ENCODE measurements at regions not wholly inside any gene's neighbourhood (a gene's known extent, or its start where the extent isn't known, plus 50 kb on each side); places are given as distances from the start of the nearest gene placed in this dataset.

GRCh38 chr18:55153346-55153745, 194.1 kb upstream of the CCDC68 start:
- Mint-ChIP-seq H3K4me1 (ENCODE audit: low read depth, unreplicated experiment) (no peaks in the 10 kb centered on the region), H3K27me3 (ENCODE audit: unreplicated experiment) (peaks cover 12% of the 10 kb centered on the region), H3K27ac (ENCODE audit: unreplicated experiment) (no peak overlapping the region), H3K4me3 (ENCODE audit: low read depth, unreplicated experiment) (no peak overlapping the region), H3K9me3 (ENCODE audit: low read depth, unreplicated experiment) (no peaks in the 10 kb centered on the region), H3K36me3 (ENCODE audit: insufficient read depth, unreplicated experiment) (no peaks in the 10 kb centered on the region)
- no peak for DNase-seq
- intact Hi-C loops (cut with micrococcal nuclease; ENCODE audit: unreplicated experiment) = no loop called here
- CTCF ChIA-PET = no interaction called here
- no peak for TF ChIP-seq CTCF (IDR thresholded peaks at IDR 0.05; ENCODE audit: unreplicated experiment)
- no TSS peak for BruUV-seq (replicated peaks)

- DNase-seq = no peak
- no peak for TF ChIP-seq CTCF (IDR thresholded peaks at IDR 0.05; ENCODE audit: unreplicated experiment)
- CTCF ChIA-PET = no interaction called here
- Mint-ChIP-seq H3K27ac (ENCODE audit: unreplicated experiment) (no peak overlapping the region), H3K36me3 (ENCODE audit: insufficient read depth, unreplicated experiment) (no peaks in the 10 kb centered on the region), H3K9me3 (ENCODE audit: low read depth, unreplicated experiment) (no peaks in the 10 kb centered on the region), H3K27me3 (ENCODE audit: unreplicated experiment) (peaks cover 12% of the 10 kb centered on the region), H3K4me1 (ENCODE audit: low read depth, unreplicated experiment) (no peaks in the 10 kb centered on the region), H3K4me3 (ENCODE audit: low read depth, unreplicated experiment) (no peak overlapping the region)
- BruUV-seq (replicated peaks) = no TSS peak
- intact Hi-C loops (cut with micrococcal nuclease; ENCODE audit: unreplicated experiment) = no loop called here
Measured at GRCh38 chr18:55152801-55153200, 193.5 kb upstream of the CCDC68 start.

- Mint-ChIP-seq H3K4me1 (ENCODE audit: low read depth, unreplicated experiment) (no peaks in the 10 kb centered on the region), H3K27me3 (ENCODE audit: unreplicated experiment) (peaks cover 12% of the 10 kb centered on the region), H3K4me3 (ENCODE audit: low read depth, unreplicated experiment) (no peak overlapping the region), H3K9me3 (ENCODE audit: low read depth, unreplicated experiment) (peaks cover 2% of the 10 kb centered on the region), H3K36me3 (ENCODE audit: insufficient read depth, unreplicated experiment) (no peaks in the 10 kb centered on the region), H3K27ac (ENCODE audit: unreplicated experiment) (no peak overlapping the region)
- BruUV-seq (replicated peaks) = no TSS peak
- no peak for DNase-seq
- CTCF ChIA-PET = no interaction called here
- no peak for TF ChIP-seq CTCF (IDR thresholded peaks at IDR 0.05; ENCODE audit: unreplicated experiment)
- intact Hi-C loops (cut with micrococcal nuclease; ENCODE audit: unreplicated experiment) = no loop called here
Measured at GRCh38 chr18:55149994-55150393, 190.7 kb upstream of the CCDC68 start.

GRCh38 chr18:55147791-55148190, 188.5 kb upstream of the CCDC68 start:
- TF ChIP-seq CTCF (IDR thresholded peaks at IDR 0.05; ENCODE audit: unreplicated experiment) = no peak
- CTCF ChIA-PET = no interaction called here
- no peak for DNase-seq
- no peaks in the 10 kb centered on the region for H3K4me1 Mint-ChIP-seq (ENCODE audit: low read depth, unreplicated experiment)
- peaks cover 12% of the 10 kb centered on the region for H3K27me3 Mint-ChIP-seq (ENCODE audit: unreplicated experiment)
- intact Hi-C loops (cut with micrococcal nuclease; ENCODE audit: unreplicated experiment) = no loop called here
- no TSS peak for BruUV-seq (replicated peaks)
- no peaks in the 10 kb centered on the region for H3K36me3 Mint-ChIP-seq (ENCODE audit: insufficient read depth, unreplicated experiment)
- H3K4me3 Mint-ChIP-seq (ENCODE audit: low read depth, unreplicated experiment) = no peak overlapping the region
- H3K9me3 Mint-ChIP-seq (ENCODE audit: low read depth, unreplicated experiment) = peaks cover 5% of the 10 kb centered on the region
- H3K27ac Mint-ChIP-seq (ENCODE audit: unreplicated experiment) = no peak overlapping the region

Measured in Calu3 (cell line).